HUDEP-2 (cell line): ENCODE measurements at regions not wholly inside any gene's neighbourhood (a gene's known extent, or its start where the extent isn't known, plus 50 kb on each side); places are given as distances from the start of the nearest gene placed in this dataset.
"Not testable (repeated sequence)": the region's sequence is repeated elsewhere in the genome, so short reads cannot be mapped to it uniquely, and the experiment has no call there.

ENCODE experiments used
- DNase-seq, 76 experiments: peaks; one replicate each; lab custom pipeline; 2025; ENCODE audit not compliant: unreplicated experiment in 76 of 76; lab: John Stamatoyannopoulos, UW

DNA sequence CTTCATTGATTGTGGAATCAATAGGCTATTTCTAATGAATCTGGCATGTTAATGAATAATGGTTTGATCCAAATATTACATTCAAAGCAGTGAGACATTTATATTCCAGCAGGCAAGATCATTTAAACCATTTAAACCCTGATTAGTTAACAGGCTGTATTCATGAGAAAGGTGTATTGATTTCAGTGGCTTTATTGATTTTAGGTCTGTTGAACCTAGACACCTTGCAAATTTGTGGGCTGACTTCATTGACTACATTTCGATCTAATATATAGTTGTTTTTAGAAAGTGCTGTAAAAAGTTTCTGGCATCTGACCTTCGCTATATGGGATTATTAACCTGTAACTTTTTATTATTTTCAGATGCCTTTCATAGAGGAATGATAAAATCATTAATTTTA lies 900.1 kb upstream of the CITED2 start:
- no peak for DNase-seq

DNA sequence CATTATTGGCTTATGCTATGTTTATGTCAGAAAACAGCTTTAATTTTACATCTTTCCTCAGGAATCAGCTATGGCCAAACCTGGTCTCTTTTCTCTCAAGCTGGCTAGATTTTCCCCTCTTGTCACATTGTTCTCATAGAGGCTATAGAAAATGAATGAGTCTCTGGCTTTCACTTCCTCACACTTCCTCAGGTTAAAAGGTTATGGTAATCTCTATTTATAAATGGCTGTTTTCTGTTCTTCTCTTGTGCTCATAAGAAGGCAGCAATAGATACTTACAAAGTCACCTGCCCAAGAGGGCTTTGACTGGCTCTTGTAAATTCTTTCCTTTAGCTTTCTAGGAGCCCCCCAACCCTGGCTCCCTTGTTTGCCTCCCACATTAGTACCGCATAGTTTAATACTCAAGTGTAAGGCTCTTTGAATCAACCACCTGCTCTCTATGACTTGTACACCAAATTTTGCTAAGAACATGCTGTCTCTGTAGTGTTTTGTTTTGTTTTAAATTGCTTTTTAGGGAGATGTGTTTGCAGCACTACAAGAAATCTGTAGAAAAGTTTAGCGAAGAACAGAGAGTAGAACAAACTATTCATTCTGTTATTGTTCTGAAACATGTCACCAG lies 897.4 kb upstream of the CITED2 start:
- DNase-seq: no peak

- DNase-seq: no peak
Measured at GRCh38 chr6:140269591-140270165, 895.2 kb upstream of the CITED2 start.

- no peak for DNase-seq
Measured at GRCh38 chr6:140264431-140264830, 890.0 kb upstream of the CITED2 start.

DNA sequence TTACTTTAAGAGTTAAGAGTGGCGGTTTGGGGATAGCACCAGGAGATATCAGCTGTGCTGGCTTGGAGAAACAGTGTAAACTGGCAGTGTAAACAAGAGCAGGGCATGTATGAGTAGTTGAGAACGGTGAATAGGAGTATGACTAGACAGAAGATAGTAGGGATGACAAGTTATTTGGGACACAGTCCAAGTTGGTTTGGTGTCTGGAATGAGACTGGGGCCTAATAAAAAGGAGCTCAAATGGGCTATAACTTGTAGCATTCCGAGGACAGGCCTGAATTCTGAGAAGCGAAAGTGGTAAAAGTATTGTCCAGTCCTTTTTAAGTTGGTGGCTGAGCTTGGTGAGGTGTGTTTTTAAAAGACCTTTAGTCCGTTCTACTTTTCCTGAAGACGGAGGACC lies 883.9 kb upstream of the CITED2 start:
- DNase-seq: not testable (repeated sequence)

DNA sequence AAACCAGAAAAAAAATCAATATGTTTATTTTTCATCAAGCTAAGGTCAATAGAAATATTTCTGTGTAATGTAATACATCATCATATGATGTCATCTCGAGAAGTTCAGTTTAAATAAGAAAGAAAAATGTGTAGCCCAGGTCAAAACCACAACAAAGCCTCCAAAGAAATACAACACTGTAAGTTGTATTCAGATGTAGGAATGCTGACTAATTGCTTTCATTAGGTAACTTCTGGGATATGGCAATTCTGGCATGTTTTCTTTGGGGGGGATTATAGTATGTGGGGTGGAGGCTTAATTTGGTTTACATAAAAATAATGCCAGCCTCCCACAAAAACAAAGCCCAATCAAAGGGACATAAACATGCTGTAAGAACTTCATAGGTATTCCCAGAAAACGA lies 881.8 kb upstream of the CITED2 start:
- DNase-seq: no peak

DNA sequence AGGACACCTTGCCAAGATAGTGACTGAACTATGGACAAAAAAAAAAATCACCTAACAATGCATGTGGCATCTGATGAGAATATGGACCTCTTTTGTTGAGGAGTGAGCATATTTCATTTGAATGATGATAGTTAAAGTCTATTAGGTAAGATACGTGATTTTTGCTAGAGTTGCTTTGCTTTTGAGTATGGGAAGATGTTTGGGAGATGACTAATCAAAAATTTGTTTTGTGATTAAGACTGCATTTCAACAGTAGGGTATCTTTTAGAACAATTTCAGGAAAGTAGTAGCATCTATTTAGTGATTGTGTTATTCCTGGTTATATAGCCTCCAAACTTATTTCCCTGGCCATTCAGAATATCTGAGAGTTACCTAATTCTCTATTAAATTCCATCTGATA lies 878.6 kb upstream of the CITED2 start:
- DNase-seq: no peak

GRCh38 chr6:140252099-140252498 lies 877.7 kb upstream of the CITED2 start:
- DNase-seq: no peak

DNA sequence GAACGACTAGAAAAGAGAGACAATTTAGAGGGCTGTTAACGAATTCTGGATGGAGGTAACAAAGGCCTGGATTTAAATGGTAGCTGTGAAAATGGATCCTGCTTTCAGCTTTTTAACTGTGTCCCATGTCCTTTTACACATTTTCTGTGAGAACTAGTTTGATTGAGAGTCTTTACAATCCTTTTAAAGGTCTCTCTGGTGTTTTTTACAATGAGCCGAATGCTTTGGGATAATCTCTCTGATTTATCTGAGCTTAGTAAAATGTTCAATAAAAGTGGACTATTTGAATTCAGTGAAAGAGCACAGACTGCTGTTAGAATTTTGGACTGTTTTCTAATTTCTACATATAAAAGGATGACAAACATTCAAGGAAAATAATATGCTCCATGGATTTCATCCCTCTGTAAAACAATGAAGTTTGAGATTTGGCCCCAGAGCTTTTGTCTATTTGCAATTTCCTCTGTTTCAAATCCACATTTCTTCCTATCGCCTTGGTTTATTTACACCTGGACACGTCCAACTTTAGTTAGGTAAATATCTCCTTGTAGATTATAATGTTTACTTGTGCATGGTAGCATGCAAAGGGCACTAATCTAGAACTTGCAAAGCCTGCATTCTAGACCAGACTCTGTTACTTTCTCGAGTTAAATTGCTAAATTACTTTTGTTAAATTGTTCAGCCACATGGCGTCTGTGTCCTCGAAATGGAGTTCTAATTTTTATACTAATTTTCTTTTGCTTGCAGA lies 871.0 kb upstream of the CITED2 start:
- DNase-seq: no peak

GRCh38 chr6:140237251-140237650 lies 862.8 kb upstream of the CITED2 start:
- DNase-seq: no peak

GRCh38 chr6:140236732-140237131 lies 862.3 kb upstream of the CITED2 start:
- no peak for DNase-seq

DNA sequence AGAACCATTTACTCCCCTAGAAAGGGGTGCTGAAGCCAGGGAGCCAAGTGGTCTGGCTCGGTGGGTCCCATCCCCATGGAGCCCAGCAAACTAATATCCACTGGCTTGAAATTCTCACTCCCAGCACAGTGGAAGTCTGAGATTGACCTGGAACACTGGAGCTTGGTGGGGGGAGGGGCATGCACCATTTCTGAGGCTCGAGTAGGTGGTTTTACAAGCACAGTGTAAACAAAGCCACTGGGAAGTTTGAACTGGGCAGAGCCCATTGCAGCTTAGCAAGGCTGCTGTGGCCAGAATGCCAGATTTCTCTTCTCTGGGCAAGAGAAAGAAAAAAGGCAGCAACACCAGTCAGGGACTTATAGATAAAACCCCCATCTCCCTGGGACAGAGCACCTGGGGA lies 855.8 kb upstream of the CITED2 start:
- DNase-seq: no peak

- DNase-seq: no peak
Measured at GRCh38 chr6:140228491-140228890, 854.0 kb upstream of the CITED2 start.

- no peak for DNase-seq
Measured at GRCh38 chr6:140226637-140227036, 852.2 kb upstream of the CITED2 start.

DNA sequence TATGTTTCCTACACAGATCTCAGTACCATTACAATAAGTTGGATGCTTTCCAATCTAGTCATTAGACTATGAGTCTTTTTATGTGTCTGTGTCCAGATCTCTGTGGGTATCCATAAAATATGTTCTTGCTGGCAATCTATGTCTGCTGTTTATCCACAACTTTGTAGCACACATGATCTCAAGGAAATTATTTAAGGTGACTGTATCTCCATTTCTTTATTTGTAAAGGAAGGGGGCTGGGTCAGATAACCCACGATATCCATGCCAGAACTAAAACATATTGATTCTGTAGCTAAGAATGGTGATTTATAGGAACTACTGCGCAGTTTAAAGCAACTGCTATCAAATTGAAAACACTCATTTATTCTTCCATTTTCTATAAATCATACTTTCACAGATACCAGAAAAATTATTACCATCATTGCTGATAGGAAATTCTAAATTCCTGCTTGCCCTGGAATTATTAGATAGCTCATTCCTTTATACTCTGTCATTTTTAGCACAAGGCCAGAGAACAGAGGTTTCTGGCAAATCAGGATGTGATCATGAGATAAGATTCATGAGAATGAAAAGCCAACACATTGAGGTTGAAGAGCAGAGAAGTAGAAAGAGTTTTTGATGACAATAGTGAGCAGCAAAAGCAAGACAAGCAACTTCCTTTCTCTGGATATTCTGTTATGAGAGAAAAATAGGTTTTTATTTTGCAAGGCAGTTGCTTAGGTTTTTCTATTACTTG lies 851.4 kb upstream of the CITED2 start:
- DNase-seq: no peak

DNA sequence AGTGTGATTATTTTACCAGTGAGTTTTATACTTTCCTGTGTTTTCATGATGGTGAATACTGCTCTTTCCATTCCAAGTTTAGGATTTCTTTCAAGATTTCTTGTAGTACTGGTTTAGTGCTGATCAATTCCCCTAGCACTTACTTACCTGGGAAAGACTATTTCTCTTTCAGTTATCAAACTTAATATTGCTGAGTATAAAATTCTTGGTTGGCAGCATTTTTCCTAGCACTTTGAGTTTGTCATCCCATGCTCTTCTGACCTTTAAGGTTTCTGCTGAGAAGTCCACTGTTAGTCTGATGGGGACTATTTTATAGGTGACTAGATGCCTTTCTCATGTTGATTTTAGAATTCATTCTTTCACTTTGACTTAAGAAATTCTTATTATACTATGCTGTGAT lies 842.8 kb upstream of the CITED2 start:
- no peak for DNase-seq

- DNase-seq: no peak
Measured at GRCh38 chr6:140209775-140210174, 835.3 kb upstream of the CITED2 start.

DNA sequence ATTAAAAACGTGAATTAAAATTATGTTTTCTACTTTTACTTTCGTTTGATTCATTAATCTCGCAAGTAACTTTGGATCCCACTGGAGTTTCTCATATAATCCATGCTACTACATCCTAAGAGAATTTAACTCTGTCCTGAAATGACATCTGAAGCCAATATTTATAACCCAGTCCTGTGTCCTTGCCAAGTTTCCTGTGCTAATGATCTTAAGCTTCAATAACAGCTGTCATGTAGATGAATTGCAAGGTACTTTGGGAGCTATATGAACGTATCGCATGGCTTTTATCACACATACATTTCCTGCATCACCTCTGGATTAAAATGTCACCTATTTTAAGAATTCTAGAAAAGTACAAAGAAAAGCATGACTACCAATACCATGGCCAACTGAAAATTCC lies 833.8 kb upstream of the CITED2 start:
- no peak for DNase-seq

DNA sequence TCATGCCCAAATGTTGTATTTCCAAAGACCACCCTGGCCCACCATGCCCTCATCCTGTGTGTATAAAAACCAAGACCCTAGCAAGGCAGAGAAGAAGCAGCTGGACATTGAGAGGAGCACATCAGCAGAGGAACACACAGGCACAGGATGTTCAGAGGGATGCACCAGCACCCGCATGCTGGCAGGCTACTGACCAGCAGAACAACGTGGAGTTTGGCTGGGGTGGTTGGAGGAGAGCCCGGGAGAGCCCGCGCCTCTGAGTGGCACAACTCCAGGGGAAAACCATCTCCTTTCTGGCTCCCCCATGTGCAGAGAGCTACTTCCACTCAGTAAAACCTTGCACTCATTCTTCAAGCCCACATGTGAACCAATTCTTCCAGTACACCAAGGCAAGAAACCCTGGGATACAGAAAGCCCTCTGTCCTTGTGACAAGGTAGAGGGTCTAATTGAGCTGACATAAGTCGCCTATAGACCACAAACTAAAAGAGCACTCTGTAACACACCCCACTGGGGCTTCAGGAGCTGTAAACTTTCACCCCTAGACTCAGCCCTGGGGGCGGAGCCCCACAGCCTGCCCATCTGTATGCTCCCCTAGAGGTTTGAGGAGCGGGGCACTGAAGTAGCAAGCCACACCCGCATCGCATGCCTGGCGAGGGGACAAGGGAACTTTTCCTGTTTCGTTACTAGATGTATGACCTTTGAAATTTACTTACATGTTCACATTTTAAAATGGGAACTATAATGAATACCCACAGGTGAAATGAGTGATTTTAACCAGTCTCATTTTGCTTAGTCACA lies 831.5 kb upstream of the CITED2 start:
- no peak for DNase-seq

DNA sequence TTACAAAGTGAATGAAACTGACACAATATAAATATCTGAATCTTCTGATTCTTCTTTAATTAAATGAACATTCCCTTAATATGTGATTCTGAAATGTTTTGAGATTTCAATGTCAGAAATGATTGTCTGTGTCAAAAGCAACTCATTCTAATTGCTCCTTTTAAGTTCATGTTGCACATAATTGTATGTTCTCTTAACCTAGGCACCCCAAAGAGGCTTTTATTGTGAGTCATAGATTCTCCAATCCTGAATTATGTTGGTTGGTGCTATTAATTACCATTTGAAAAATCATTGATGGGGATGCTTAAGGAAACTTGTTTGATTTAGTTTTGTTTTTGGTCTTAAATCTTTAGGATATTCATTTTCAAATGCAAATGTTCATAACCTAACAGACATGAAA lies 829.7 kb upstream of the CITED2 start:
- DNase-seq: no peak

DNA sequence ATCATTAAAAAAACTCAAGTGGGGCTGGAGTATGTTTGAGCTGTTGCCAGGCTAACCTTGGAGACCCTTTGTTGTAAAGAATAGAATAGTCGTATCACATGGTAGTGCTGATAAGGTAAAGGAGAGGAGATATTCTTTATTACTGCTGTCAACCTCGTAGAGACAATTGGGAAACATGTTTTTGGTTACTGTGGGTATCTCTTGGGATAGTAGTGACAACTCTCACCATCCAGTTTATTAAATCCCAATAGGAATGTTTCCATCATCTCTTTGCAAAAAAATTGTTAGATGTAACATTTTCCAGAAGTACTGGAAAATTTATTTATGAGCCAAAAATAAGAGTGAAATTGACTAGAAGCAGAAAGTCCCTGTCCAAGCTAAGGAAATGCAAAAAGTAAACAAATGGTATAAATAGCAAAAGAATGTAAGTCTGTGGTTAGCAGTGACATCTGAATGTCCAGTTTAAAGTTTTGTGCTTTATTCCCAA lies 829.3 kb upstream of the CITED2 start:
- no peak for DNase-seq
